K562 (cell line): ENCODE measurements at regions not wholly inside any gene's neighbourhood (a gene's known extent, or its start where the extent isn't known, plus 50 kb on each side); places are given as distances from the start of the nearest gene placed in this dataset.

Experiments
- ATF2 ChIP-seq: sonication (generic); formaldehyde crosslinking; IDR thresholded peaks from 2 replicates; pipeline ENCODE4 v1.8.1; 2022; ENCODE audit warnings: missing genetic modification reagents
- BACH1 ChIP-seq: fragments of 200-800 bp; sonication (Bioruptor generic); IDR thresholded peaks from 2 replicates; pipeline ENCODE4 v1.6.1; 2016; ENCODE audit warnings: missing genetic modification characterization, missing compliant biosample characterization
- CREB3L1 ChIP-seq: fragments of 450-650 bp; IDR thresholded peaks from 2 replicates; pipeline ENCODE4 v1.6.1; 2014; ENCODE audit warnings: low read depth, mild to moderate bottlenecking, moderate library complexity, borderline replicate concordance
- CTCF ChIP-seq, 3 experiments: IDR thresholded peaks in 2 of 3; conservative IDR thresholded peaks in 1 of 3; 2 replicates each; pipeline ENCODE4 v1.5.1; 2011 to 2012; ENCODE audit warnings: low read length in 3 of 3, mild to moderate bottlenecking in 3 of 3, control low read depth in 2 of 3, improper control_type of control experiment in 1 of 3, inconsistent platforms in 1 of 3, low read depth in 1 of 3, mixed read lengths in 1 of 3, moderate library complexity in 1 of 3; ENCODE audit not compliant: insufficient read depth in 2 of 3
- DEAF1 ChIP-seq: fragments of 450-650 bp; formaldehyde crosslinking; IDR thresholded peaks from 2 replicates; pipeline ENCODE4 v1.4.0; 2020; ENCODE audit warnings: mild to moderate bottlenecking, moderate library complexity
- ELF2 ChIP-seq: fragments of 250-450 bp; sonication (Bioruptor Pico); IDR thresholded peaks from 2 replicates; pipeline ENCODE4 v1.5.0; 2021; ENCODE audit warnings: mild to moderate bottlenecking
- GATAD2B ChIP-seq: fragments of 450-650 bp; IDR thresholded peaks from 2 replicates; pipeline ENCODE4 v1.6.1; 2017; ENCODE audit warnings: mild to moderate bottlenecking, borderline replicate concordance
- HINFP ChIP-seq: fragments of 450-650 bp; conservative IDR thresholded peaks from 2 replicates; pipeline ENCODE4 v1.6.1; 2016; ENCODE audit warnings: missing genetic modification characterization, low read depth, mild to moderate bottlenecking, control low read depth, missing compliant biosample characterization
- KHSRP ChIP-seq: fragments of 450-650 bp; IDR thresholded peaks from 2 replicates; pipeline ENCODE4 v1.6.1; 2017
- KLF16 ChIP-seq: IDR thresholded peaks from 2 replicates; pipeline ENCODE4 v1.6.1; 2016; ENCODE audit warnings: antibody characterized with exemption
- MAFF ChIP-seq: IDR thresholded peaks from 2 replicates; pipeline ENCODE4 v1.6.1; 2012; ENCODE audit warnings: low read length, improper control_type of control experiment
- NFATC3 ChIP-seq: fragments of 450-650 bp; IDR thresholded peaks from 2 replicates; pipeline ENCODE4 v1.6.1; 2017; ENCODE audit warnings: mild to moderate bottlenecking
- NR2C2 ChIP-seq, 2 experiments: fragments of 200-800 bp in 1 of 2; sonication (Bioruptor generic) in 1 of 2; sonication (generic) in 1 of 2; formaldehyde crosslinking in 1 of 2; IDR thresholded peaks; 2 replicates each; pipeline versions ENCODE4 v1.6.1 to v1.8.0; 2016 to 2022; ENCODE audit warnings: mild to moderate bottlenecking in 1 of 2, missing compliant biosample characterization in 1 of 2, missing genetic modification characterization in 1 of 2, missing genetic modification reagents in 1 of 2
- RAD21 ChIP-seq, 2 experiments: fragments of 250-450 bp in 1 of 2; fragments of 450-650 bp in 1 of 2; sonication (Bioruptor Pico) in 1 of 2; formaldehyde crosslinking in 1 of 2; IDR thresholded peaks in 1 of 2; conservative IDR thresholded peaks in 1 of 2; 2 replicates each; pipeline versions ENCODE4 v1.4.0 to v1.8.0; 2020 to 2022; ENCODE audit warnings: mild to moderate bottlenecking in 2 of 2, moderate library complexity in 1 of 2
- ZNF274 ChIP-seq: IDR thresholded peaks from 2 replicates; pipeline ENCODE4 v1.6.1; 2011; ENCODE audit warnings: low read depth, mild to moderate bottlenecking, low read length, moderate library complexity, borderline replicate concordance
- ZNF408 ChIP-seq: fragments of 250-450 bp; sonication (Bioruptor Pico); IDR thresholded peaks from 2 replicates; pipeline ENCODE4 v1.4.0; 2020; ENCODE audit warnings: low read depth, mild to moderate bottlenecking, moderate library complexity
- ZNF445 ChIP-seq: fragments of 250-450 bp; sonication (Bioruptor Pico); IDR thresholded peaks from 2 replicates; pipeline ENCODE4 v1.4.0; 2020; ENCODE audit warnings: low read depth, mild to moderate bottlenecking, moderate library complexity
- ZNF77 ChIP-seq: fragments of 250-450 bp; sonication (Bioruptor Pico); IDR thresholded peaks from 2 replicates; pipeline ENCODE4 v1.5.0; 2020

GRCh38 chr7:106793015-106793975, 71.8 kb upstream of the PIK3CG start (continued):
- TF ChIP-seq CTCF (IDR thresholded peaks at IDR 0.05 in 2 of 3, conservative IDR thresholded peaks at IDR 0.05 in 1 of 3; ENCODE audit: insufficient read depth in 2 of 3, low read depth in 1 of 3, low read length in 3 of 3) = peak; percentile 59 to 93 (median 74); a peak in 5 of 6 replicates
- TF ChIP-seq ZNF408 (CRISPR knock-in tag) = no peak
- no peak for TF ChIP-seq CREB3L1
- TF ChIP-seq ZNF274 = no peak
- TF ChIP-seq HINFP (tag) = no peak
- TF ChIP-seq MAFF = peak; percentile 7; the same call in 1 of the 2 replicates
- no peak for TF ChIP-seq ZNF77 (CRISPR knock-in tag)
- peak; percentile 84 for TF ChIP-seq DEAF1 (CRISPR knock-in tag)
- TF ChIP-seq NR2C2 (CRISPR knock-in tag; IDR thresholded peaks at IDR 0.05) = no peak
- TF ChIP-seq NR2C2 (tag; IDR thresholded peaks at IDR 0.05) = no peak
- TF ChIP-seq ZNF445 (CRISPR knock-in tag) = no peak
- TF ChIP-seq ELF2 = peak; percentile 17; the same call in 1 of the 2 replicates
- peak; percentile 68; the same call in 1 of the 2 replicates for TF ChIP-seq KLF16
- peak; percentile 57; the same call in 1 of the 2 replicates for TF ChIP-seq KHSRP
- 0 out of 2 replicates have a peak, but pooled peaks have one; percentile 18 for TF ChIP-seq BACH1 (tag)
- peak; percentile 91 to 94 for TF ChIP-seq RAD21 (CRISPR knock-in tag; conservative IDR thresholded peaks at IDR 0.05 in 1 of 2, IDR thresholded peaks at IDR 0.05 in 1 of 2)
- 0 out of 2 replicates have a peak, but pooled peaks have one; percentile 8 for TF ChIP-seq GATAD2B
- no peak for TF ChIP-seq ATF2 (CRISPR knock-in tag)
- TF ChIP-seq NFATC3 = peak; percentile 58; the same call in 1 of the 2 replicates
